Left ventricle myocardium inferior (tissue), 1 donor: ENCODE measurements at regions not wholly inside any gene's neighbourhood (a gene's known extent, or its start where the extent isn't known, plus 50 kb on each side); places are given as distances from the start of the nearest gene placed in this dataset.

Source experiments
- DNase-seq: peaks from one replicate; pipeline ENCODE4 v3.0.0-alpha.2; 2020
- H3K27ac ChIP-seq: fragments of 200-600 bp; replicated peaks from 2 replicates; pipeline ENCODE4 v1.8.0; 2021
- H3K27me3 ChIP-seq: fragments of 200-600 bp; 2 replicates; pipeline ENCODE4 v1.8.0; 2021; ENCODE audit warnings: low read depth
- H3K36me3 ChIP-seq: fragments of 200-600 bp; 2 replicates; pipeline ENCODE4 v1.8.0; 2021
- H3K4me1 ChIP-seq: fragments of 200-600 bp; 2 replicates; pipeline ENCODE4 v1.8.0; 2021
- H3K4me3 ChIP-seq: fragments of 200-600 bp; 2 replicates; pipeline ENCODE4 v1.8.0; 2021; ENCODE audit warnings: mild to moderate bottlenecking, moderate library complexity
- H3K9me3 ChIP-seq: fragments of 200-600 bp; replicated peaks from 2 replicates; pipeline ENCODE4 v1.8.0; 2021
- CTCF ChIP-seq: fragments of 200-600 bp; IDR thresholded peaks from 2 replicates; pipeline ENCODE4 v1.8.0; 2021; ENCODE audit warnings: antibody characterized with exemption, mild to moderate bottlenecking, borderline replicate concordance
- intact Hi-C: fragments of 100-400 bp; cut with micrococcal nuclease; formaldehyde crosslinking; loops from one replicate; pipeline ENCODE4 v1.11.0; 2022
- donor health status: DM: no; HTN: yes; CAD: no; lungs with severe emphysema.

DNA sequence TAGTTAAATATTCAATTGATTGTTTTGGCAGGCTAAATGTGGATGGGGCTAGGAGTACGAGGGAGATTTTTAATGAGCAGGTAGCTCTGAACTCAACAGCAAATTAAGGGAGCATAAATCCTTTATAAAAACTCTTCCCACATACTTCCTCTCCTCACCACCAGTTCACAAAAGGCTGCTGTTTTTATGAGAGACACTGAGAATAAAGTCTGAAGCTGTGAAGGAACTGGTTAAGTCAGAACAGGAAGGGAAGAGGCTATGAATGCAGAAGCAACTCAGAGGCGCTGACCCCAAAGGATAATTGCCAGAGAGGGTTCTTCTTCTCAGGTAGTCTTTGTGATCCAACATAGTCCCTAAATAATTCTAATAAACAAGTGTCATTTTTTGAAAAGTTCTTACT lies 406.1 kb downstream of the GPM6A start:
- DNase-seq: no peak
- Histone ChIP-seq H3K4me3 (no peak overlapping the region), H3K27ac (no peak overlapping the region), H3K36me3 (no peaks in the 10 kb centered on the region), H3K27me3 (no peaks in the 10 kb centered on the region), H3K9me3 (peaks cover 4% of the 10 kb centered on the region), H3K4me1 (no peaks in the 10 kb centered on the region)
- intact Hi-C loops: no loop called here
- TF ChIP-seq CTCF: no peak

- no peak for TF ChIP-seq CTCF
- Histone ChIP-seq H3K9me3 (peaks cover under 1% of the 10 kb centered on the region), H3K27ac (no peak overlapping the region), H3K4me1 (no peaks in the 10 kb centered on the region), H3K4me3 (no peak overlapping the region), H3K27me3 (no peaks in the 10 kb centered on the region), H3K36me3 (no peaks in the 10 kb centered on the region)
- intact Hi-C loops: no loop called here
- no peak for DNase-seq
Observed at GRCh38 chr4:175407926-175408325, 404.1 kb downstream of the GPM6A start.

GRCh38 chr4:175411251-175411650 lies 400.8 kb downstream of the GPM6A start:
- Histone ChIP-seq H3K4me1 (no peaks in the 10 kb centered on the region), H3K27me3 (no peaks in the 10 kb centered on the region), H3K27ac (no peak overlapping the region), H3K4me3 (no peak overlapping the region), H3K9me3 (peaks cover 32% of the 10 kb centered on the region), H3K36me3 (no peaks in the 10 kb centered on the region)
- TF ChIP-seq CTCF: no peak
- DNase-seq: no peak
- intact Hi-C loops: no loop called here

DNA sequence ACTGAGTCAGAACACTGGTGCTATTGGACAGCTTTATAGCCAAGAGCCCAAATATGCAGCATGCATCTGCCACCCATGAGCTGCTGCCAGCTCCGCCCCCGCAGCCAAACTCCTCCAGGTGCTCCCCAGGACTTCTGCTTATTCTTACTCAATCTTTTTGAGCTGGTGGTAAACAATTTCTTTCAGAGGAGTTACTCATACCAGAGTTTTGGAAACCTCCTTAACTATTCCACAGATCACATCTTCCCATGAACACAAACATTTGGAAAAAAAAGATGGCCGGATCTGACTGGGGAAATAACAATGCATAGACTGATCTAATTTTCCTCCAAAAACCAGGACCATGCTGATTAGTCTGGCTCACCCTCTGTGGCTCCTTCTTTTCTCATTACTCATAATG lies 399.9 kb downstream of the GPM6A start:
- Histone ChIP-seq H3K27me3 (no peaks in the 10 kb centered on the region), H3K4me3 (no peak overlapping the region), H3K36me3 (no peaks in the 10 kb centered on the region), H3K9me3 (peaks cover 41% of the 10 kb centered on the region), H3K27ac (no peak overlapping the region), H3K4me1 (no peaks in the 10 kb centered on the region)
- no peak for DNase-seq
- intact Hi-C loops: no loop called here
- TF ChIP-seq CTCF: no peak

DNA sequence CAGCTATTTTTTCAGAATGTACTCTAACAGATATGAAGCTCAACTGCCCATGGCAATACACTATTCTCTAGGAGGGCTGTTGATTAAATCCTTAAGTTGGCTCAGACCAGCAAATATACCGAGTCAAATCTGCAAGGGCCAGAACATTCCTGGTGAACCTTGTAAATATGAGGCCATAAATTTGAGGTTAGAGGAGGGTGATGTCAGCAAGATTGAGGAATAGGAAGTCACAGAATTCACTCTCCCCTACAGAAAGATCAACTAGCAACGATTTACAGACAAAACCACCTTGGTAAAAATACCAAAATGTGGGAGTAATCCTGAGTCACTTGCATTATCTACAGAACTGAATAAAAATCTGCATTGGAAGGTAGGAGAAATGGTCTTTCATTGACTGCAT lies 399.3 kb downstream of the GPM6A start:
- H3K36me3 ChIP-seq: no peaks in the 10 kb centered on the region
- no peak for TF ChIP-seq CTCF
- DNase-seq: no peak
- H3K27me3 ChIP-seq: no peaks in the 10 kb centered on the region
- H3K9me3 ChIP-seq: peaks cover 47% of the 10 kb centered on the region
- H3K4me1 ChIP-seq: no peaks in the 10 kb centered on the region
- no peak overlapping the region for H3K27ac ChIP-seq
- H3K4me3 ChIP-seq: no peak overlapping the region
- intact Hi-C loops: no loop called here

GRCh38 chr4:175413561-175413960 lies 398.5 kb downstream of the GPM6A start:
- DNase-seq: no peak
- Histone ChIP-seq H3K4me3 (no peak overlapping the region), H3K27ac (no peak overlapping the region), H3K27me3 (no peaks in the 10 kb centered on the region), H3K9me3 (peaks cover 51% of the 10 kb centered on the region), H3K36me3 (no peaks in the 10 kb centered on the region), H3K4me1 (no peaks in the 10 kb centered on the region)
- intact Hi-C loops: no loop called here
- no peak for TF ChIP-seq CTCF
